Activated CD4-positive, alpha-beta T cell treated with anti-CD3 and anti-CD28 coated beads, Interleukin-2, amount 10 ng/mL, durations not matched to agents 7 days and 5 days (primary cell): ENCODE measurements at regions not wholly inside any gene's neighbourhood (a gene's known extent, or its start where the extent isn't known, plus 50 kb on each side); places are given as distances from the start of the nearest gene placed in this dataset.
"Not testable (repeated sequence)": the region's sequence is repeated elsewhere in the genome, so short reads cannot be mapped to it uniquely, and the experiment has no call there.

Source experiments
- CTCF ChIA-PET: fragments of 350-600 bp; sonication (Branson Sonifier 250); formaldehyde crosslinking; loops from one replicate; lab custom pipeline; 2021; ENCODE audit warnings: antibody characterized with exemption; lab: Charles Lee
- POLR2A ChIA-PET: fragments of 350-600 bp; sonication (Branson Sonifier 250); formaldehyde crosslinking; loops from one replicate; lab custom pipeline; 2021; ENCODE audit warnings: antibody characterized with exemption; lab: Charles Lee
- DNase-seq: peaks from one replicate; pipeline ENCODE4 v3.0.0-alpha.2; 2020
- H3K27ac Mint-ChIP-seq: one replicate; pipeline ENCODE4 v1.8.0; 2021; ENCODE audit warnings: mild to moderate bottlenecking, moderate library complexity, mixed read lengths
- H3K27me3 Mint-ChIP-seq: one replicate; pipeline ENCODE4 v1.8.0; 2021; ENCODE audit warnings: mixed read lengths
- H3K36me3 Mint-ChIP-seq: one replicate; pipeline ENCODE4 v1.8.0; 2021; ENCODE audit warnings: low read depth, mixed read lengths
- H3K4me1 Mint-ChIP-seq: one replicate; pipeline ENCODE4 v1.8.0; 2021; ENCODE audit warnings: mixed read lengths
- H3K4me3 Mint-ChIP-seq: one replicate; pipeline ENCODE4 v1.8.0; 2021; ENCODE audit warnings: mild to moderate bottlenecking, moderate library complexity, mixed read lengths
- H3K9me3 Mint-ChIP-seq: one replicate; pipeline ENCODE4 v1.8.0; 2021; ENCODE audit warnings: mixed read lengths

- POLR2A ChIA-PET, H3K4me3 Mint-ChIP-seq, H3K9me3 Mint-ChIP-seq, H3K36me3 Mint-ChIP-seq, CTCF ChIA-PET, DNase-seq, H3K27ac Mint-ChIP-seq, H3K4me1 Mint-ChIP-seq: not testable (repeated sequence)
- peaks cover 14% of the 10 kb centered on the region for H3K27me3 Mint-ChIP-seq
Observed at GRCh38 chr2:61594201-61594600, 56.0 kb upstream of the XPO1 start.

- CTCF ChIA-PET, H3K27ac Mint-ChIP-seq, POLR2A ChIA-PET, H3K4me1 Mint-ChIP-seq, H3K36me3 Mint-ChIP-seq, H3K4me3 Mint-ChIP-seq, DNase-seq, H3K9me3 Mint-ChIP-seq: not testable (repeated sequence)
- H3K27me3 Mint-ChIP-seq: peaks cover 14% of the 10 kb centered on the region
Observed at GRCh38 chr2:61593648-61594047, 55.5 kb upstream of the XPO1 start.

- Mint-ChIP-seq H3K4me3 (no peak overlapping the region), H3K36me3 (no peaks in the 10 kb centered on the region), H3K9me3 (no peaks in the 10 kb centered on the region), H3K27ac (no peak overlapping the region), H3K27me3 (peaks cover 14% of the 10 kb centered on the region), H3K4me1 (no peaks in the 10 kb centered on the region)
- POLR2A ChIA-PET: no interaction called here
- DNase-seq: no peak
- CTCF ChIA-PET: interaction anchor here (0.7 to 1.0 kb wide), 2 partner anchors 9 to 144 kb away, joined by 4 to 5 read pairs; no protein-coding TSS in a partner anchor
Observed at GRCh38 chr2:61590214-61590613, 52.1 kb upstream of the XPO1 start.

- no peak overlapping the region for H3K4me3 Mint-ChIP-seq
- ChIA-PET POLR2A (no interaction called here), CTCF (no interaction called here)
- no peak overlapping the region for H3K27ac Mint-ChIP-seq
- peaks cover 14% of the 10 kb centered on the region for H3K27me3 Mint-ChIP-seq
- H3K9me3 Mint-ChIP-seq: no peaks in the 10 kb centered on the region
- no peaks in the 10 kb centered on the region for H3K36me3 Mint-ChIP-seq
- H3K4me1 Mint-ChIP-seq: no peaks in the 10 kb centered on the region
- DNase-seq: no peak
Observed at GRCh38 chr2:61588566-61588965, 50.4 kb upstream of the XPO1 start.
